NB4 (cell line): ENCODE measurements at regions not wholly inside any gene's neighbourhood (a gene's known extent, or its start where the extent isn't known, plus 50 kb on each side); places are given as distances from the start of the nearest gene placed in this dataset.

Experiments used
- TF ChIP-seq, protein P1 (sequence below): IDR thresholded peaks from 2 replicates; pipeline ENCODE4 v1.6.1; 2011; ENCODE audit warnings: low read depth, low read length
- TF ChIP-seq, protein P2 (sequence below): IDR thresholded peaks from one replicate; pipeline ENCODE4 v1.5.1; 2012; ENCODE audit warnings: low read depth, low read length

- TF ChIP-seq, protein P1, sequence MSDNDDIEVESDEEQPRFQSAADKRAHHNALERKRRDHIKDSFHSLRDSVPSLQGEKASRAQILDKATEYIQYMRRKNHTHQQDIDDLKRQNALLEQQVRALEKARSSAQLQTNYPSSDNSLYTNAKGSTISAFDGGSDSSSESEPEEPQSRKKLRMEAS, result no peak
- TF ChIP-seq, protein P2, sequence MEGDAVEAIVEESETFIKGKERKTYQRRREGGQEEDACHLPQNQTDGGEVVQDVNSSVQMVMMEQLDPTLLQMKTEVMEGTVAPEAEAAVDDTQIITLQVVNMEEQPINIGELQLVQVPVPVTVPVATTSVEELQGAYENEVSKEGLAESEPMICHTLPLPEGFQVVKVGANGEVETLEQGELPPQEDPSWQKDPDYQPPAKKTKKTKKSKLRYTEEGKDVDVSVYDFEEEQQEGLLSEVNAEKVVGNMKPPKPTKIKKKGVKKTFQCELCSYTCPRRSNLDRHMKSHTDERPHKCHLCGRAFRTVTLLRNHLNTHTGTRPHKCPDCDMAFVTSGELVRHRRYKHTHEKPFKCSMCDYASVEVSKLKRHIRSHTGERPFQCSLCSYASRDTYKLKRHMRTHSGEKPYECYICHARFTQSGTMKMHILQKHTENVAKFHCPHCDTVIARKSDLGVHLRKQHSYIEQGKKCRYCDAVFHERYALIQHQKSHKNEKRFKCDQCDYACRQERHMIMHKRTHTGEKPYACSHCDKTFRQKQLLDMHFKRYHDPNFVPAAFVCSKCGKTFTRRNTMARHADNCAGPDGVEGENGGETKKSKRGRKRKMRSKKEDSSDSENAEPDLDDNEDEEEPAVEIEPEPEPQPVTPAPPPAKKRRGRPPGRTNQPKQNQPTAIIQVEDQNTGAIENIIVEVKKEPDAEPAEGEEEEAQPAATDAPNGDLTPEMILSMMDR, result no peak
These were observed 77.9 kb downstream of the FOXB2 start for GRCh38 chr9:77097335-77097734.
